ENCODE measurements at regions not wholly inside any gene's neighbourhood (a gene's known extent, or its start where the extent isn't known, plus 50 kb on each side); places are given as distances from the start of the nearest gene placed in this dataset.
A peak's percentile ranks its signal among the peaks of the same experiment; 100 is the strongest.

DNA sequence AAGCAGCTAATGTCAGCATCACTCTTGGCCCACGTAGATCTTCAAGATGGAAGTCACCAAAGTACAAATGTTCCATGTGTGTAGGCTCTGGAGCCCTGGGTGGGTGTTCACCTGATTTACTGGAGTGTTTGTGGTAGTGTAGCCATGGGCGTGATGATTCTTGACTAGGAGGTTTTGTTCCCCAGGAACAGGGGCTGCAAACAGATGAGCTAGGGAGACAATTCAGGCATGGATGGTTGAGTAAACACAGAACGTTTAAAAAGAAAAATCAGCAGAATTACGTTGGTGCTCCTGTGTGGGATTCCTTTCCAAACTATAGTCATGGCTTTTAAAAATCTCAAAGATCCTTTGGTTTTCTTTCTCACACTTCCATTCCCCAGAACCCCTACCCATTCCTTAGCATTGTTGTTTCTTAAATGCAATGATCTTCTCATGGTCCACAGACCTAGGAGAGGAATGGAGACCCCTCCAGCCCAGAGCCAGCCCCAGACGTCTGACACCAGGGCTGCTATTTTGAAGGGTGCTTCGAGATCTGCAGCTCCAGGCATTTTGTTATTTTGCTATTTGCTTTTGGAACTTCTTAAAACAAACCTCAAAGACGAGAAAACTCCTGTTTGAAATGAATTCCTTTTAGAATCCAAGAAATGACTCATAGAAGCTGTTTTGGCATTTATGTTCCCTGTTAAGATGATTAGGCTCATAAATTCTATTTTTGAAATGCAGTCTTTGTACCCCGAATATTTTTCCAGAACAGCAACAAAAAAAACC, 115.1 kb downstream of the ETS2 start:
- ChIA-PET POLR2A (no interaction called here), CTCF (interaction anchor here (0.7 kb wide), 1 partner anchor 189 kb away, joined by 3 read pairs; no protein-coding TSS in a partner anchor)
- Histone ChIP-seq H3K4me3 (ENCODE audit: low read depth, low read length) (no peak overlapping the region), H3K36me3 (ENCODE audit: control insufficient read depth in 2 of 2, insufficient read depth in 1 of 2, low read length in 2 of 2) (no peaks in the 10 kb centered on the region), H3K4me1 (ENCODE audit: control insufficient read depth, insufficient read depth, low read length) (no peaks in the 10 kb centered on the region), H3K27ac (ENCODE audit: extremely low read depth, low read depth, low read length) (no peak overlapping the region), H3K9me3 (ENCODE audit: control insufficient read depth, insufficient read depth, low read depth, low read length) (no peaks in the 10 kb centered on the region)
- TF ChIP-seq HIC1 (tag by site-specific recombination; IDR thresholded peaks at IDR 0.05) (no peak), REPIN1 (tag by site-specific recombination; IDR thresholded peaks at IDR 0.05; ENCODE audit: low read depth) (no peak), ZNF571 (tag by site-specific recombination; IDR thresholded peaks at IDR 0.05) (no peak), ZNF654 (tag by site-specific recombination; IDR thresholded peaks at IDR 0.05; ENCODE audit: low read depth) (no peak), ZSCAN30 (tag by site-specific recombination; IDR thresholded peaks at IDR 0.05) (no peak), GLIS1 (tag by site-specific recombination; IDR thresholded peaks at IDR 0.05) (no peak), ZNF701 (tag by site-specific recombination; IDR thresholded peaks at IDR 0.05) (no peak), OSR2 (tag by site-specific recombination; IDR thresholded peaks at IDR 0.05) (no peak), ZNF785 (tag by site-specific recombination; IDR thresholded peaks at IDR 0.05) (no peak), ZNF175 (tag by site-specific recombination; IDR thresholded peaks at IDR 0.05) (no peak), ZNF248 (tag by site-specific recombination; IDR thresholded peaks at IDR 0.05) (no peak), MEIS1 (CRISPR knock-in tag; IDR thresholded peaks at IDR 0.05; ENCODE audit: borderline replicate concordance) (no peak), ZNF791 (tag by site-specific recombination; IDR thresholded peaks at IDR 0.05) (no peak), ZSCAN4 (tag by site-specific recombination; IDR thresholded peaks at IDR 0.05) (no peak), ZNF16 (tag by site-specific recombination; IDR thresholded peaks at IDR 0.05; ENCODE audit: low read depth) (no peak), ZNF324 (tag by site-specific recombination; IDR thresholded peaks at IDR 0.05) (no peak), GLI2 (tag by site-specific recombination; IDR thresholded peaks at IDR 0.05; ENCODE audit: borderline replicate concordance, low read depth) (no peak), ZNF510 (tag by site-specific recombination; IDR thresholded peaks at IDR 0.05; ENCODE audit: insufficient replicate concordance) (no peak), KLF10 (tag by site-specific recombination; IDR thresholded peaks at IDR 0.05) (no peak)

- TF ChIP-seq OVOL3 (tag by site-specific recombination; IDR thresholded peaks at IDR 0.05), result no peak
- no peak for TF ChIP-seq ZNF510 (tag by site-specific recombination; IDR thresholded peaks at IDR 0.05; ENCODE audit: insufficient replicate concordance)
- no peak for TF ChIP-seq ZNF785 (tag by site-specific recombination; IDR thresholded peaks at IDR 0.05)
- TF ChIP-seq PRDM10 (tag by site-specific recombination; IDR thresholded peaks at IDR 0.05), result 0 out of 2 replicates have a peak, but pooled peaks have one; percentile 16
- Histone ChIP-seq H3K9me3 (ENCODE audit: control insufficient read depth, insufficient read depth, low read depth, low read length) (no peaks in the 10 kb centered on the region), H3K27ac (ENCODE audit: extremely low read depth, low read depth, low read length) (no peak overlapping the region), H3K4me3 (ENCODE audit: low read depth, low read length) (no peak overlapping the region), H3K4me1 (ENCODE audit: control insufficient read depth, insufficient read depth, low read length) (no peaks in the 10 kb centered on the region), H3K36me3 (ENCODE audit: control insufficient read depth in 2 of 2, insufficient read depth in 1 of 2, low read length in 2 of 2) (no peaks in the 10 kb centered on the region)
- CTCF ChIA-PET, result no interaction called here
- POLR2A ChIA-PET, result no interaction called here
Observed at GRCh38 chr21:38918607-38919346, 113.0 kb downstream of the ETS2 start.
